ENCODE measurements at regions not wholly inside any gene's neighbourhood (a gene's known extent, or its start where the extent isn't known, plus 50 kb on each side); places are given as distances from the start of the nearest gene placed in this dataset.

DNA sequence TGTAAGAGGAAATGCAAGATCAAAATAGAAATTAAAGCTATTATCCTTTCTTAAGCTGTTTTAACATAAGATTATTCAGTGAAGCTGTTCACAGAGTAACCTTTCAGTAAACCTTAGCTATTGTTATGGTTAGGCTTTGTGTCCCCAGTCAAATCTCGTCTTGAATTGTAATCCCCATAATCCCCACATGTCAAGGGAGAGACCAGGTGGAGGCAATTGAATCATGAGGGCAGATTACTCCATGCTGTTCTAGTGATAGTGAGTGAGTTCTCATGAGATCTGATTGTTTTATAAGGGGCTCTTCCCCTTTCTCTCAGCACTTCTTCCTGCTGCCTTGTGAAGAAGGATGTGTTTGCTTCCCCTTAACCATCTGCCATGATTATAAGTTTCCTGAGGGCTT, 424.4 kb downstream of the DSEL start:
- H3K4me2 ChIP-seq (ENCODE audit: insufficient read depth in 1 of 2, low read depth in 2 of 2, low read length in 2 of 2), result no peak overlapping the region
- WGBS, 2 experiments (ENCODE audit: extremely low coverage in 1 of 2, insufficient coverage in 1 of 2, insufficient read length in 1 of 2, insufficient replicate concordance in 2 of 2, low coverage in 1 of 2, low lambda C conversion rate in 2 of 2, missing lambda C conversion rate in 1 of 2), result 70% methylated on average over 1 of the region's 1 CpG; no CpG with 5 or more reads in 1 of the 2 experiments
- no peak overlapping the region for H3K56ac ChIP-seq (replicated peaks; ENCODE audit: insufficient read length, low read depth, low read length)
- no peak overlapping the region for H3K4ac ChIP-seq (replicated peaks; ENCODE audit: insufficient read length, low read depth, low read length)
- H4K5ac ChIP-seq (ENCODE audit: insufficient read length, low read depth, low read length), result no peak overlapping the region
- H2BK12ac ChIP-seq (ENCODE audit: low read depth, low read length), result no peak overlapping the region
- no peaks in the 10 kb centered on the region for H3K79me2 ChIP-seq (ENCODE audit: control insufficient read depth in 1 of 2, insufficient read depth in 2 of 2, low read length in 2 of 2)
- H2BK120ac ChIP-seq (replicated peaks; ENCODE audit: low read depth, low read length), result no peak overlapping the region
- H3K27ac ChIP-seq (ENCODE audit: low read depth, low read length), result no peak overlapping the region
- H4K8ac ChIP-seq (ENCODE audit: extremely low read depth, insufficient read depth, low read length), result no peak overlapping the region
- no peak overlapping the region for H3K14ac ChIP-seq (ENCODE audit: insufficient read length)
- no peak overlapping the region for H3K9ac ChIP-seq (replicated peaks in 1 of 4; ENCODE audit: extremely low read depth in 1 of 4, low read depth in 3 of 4, low read length in 3 of 4)
- H3K9me3 ChIP-seq (ENCODE audit: insufficient read depth in 2 of 2, low read depth in 1 of 2, low read length in 1 of 2), result no peaks in the 10 kb centered on the region
- H3K27me3 ChIP-seq (replicated peaks in 1 of 4; ENCODE audit: control insufficient read depth in 3 of 4, extremely low read depth in 1 of 4, insufficient read depth in 3 of 4, low read length in 3 of 4), result no peaks in the 10 kb centered on the region
- H3K23me2 ChIP-seq (ENCODE audit: low read depth, low read length), result no peaks in the 10 kb centered on the region
- no peak for FAIRE-seq
- no peak overlapping the region for H2AK5ac ChIP-seq (ENCODE audit: low read depth, low read length)
- CTCF ChIA-PET (ENCODE audit: partially characterized antibody), result interaction anchor here (2.0 kb wide), 1 partner anchor 12 kb away, joined by 5 read pairs; no protein-coding TSS in a partner anchor
- no peak overlapping the region for H4K91ac ChIP-seq (replicated peaks; ENCODE audit: insufficient read length, low read length)
- H3K36me3 ChIP-seq (ENCODE audit: control insufficient read depth in 2 of 4, insufficient read depth in 4 of 4, low read length in 3 of 4), result no peaks in the 10 kb centered on the region
- H4K20me1 ChIP-seq (replicated peaks in 1 of 2; ENCODE audit: control insufficient read depth in 1 of 2, insufficient read depth in 2 of 2, low read length in 2 of 2), result no peaks in the 10 kb centered on the region
- no peak for DNase-seq (ENCODE audit: low read depth in 1 of 2, low spot score in 2 of 2)
- H3K18ac ChIP-seq (ENCODE audit: extremely low read depth, low read length), result no peak overlapping the region
- H3K79me1 ChIP-seq (ENCODE audit: low read depth, low read length), result no peaks in the 10 kb centered on the region
- H2BK20ac ChIP-seq (ENCODE audit: low read length), result no peak overlapping the region
- no peak overlapping the region for H3K4me3 ChIP-seq (ENCODE audit: extremely low read depth in 1 of 4, insufficient read depth in 2 of 4, low read depth in 3 of 4, low read length in 4 of 4)
- no peaks in the 10 kb centered on the region for H3K4me1 ChIP-seq (replicated peaks in 1 of 4; ENCODE audit: control insufficient read depth in 3 of 4, insufficient read depth in 4 of 4, low read length in 3 of 4)
- no peak overlapping the region for H2AFZ ChIP-seq (ENCODE audit: low read length)
- H2BK5ac ChIP-seq (ENCODE audit: low read depth, low read length), result no peak overlapping the region
- no peak overlapping the region for H2BK15ac ChIP-seq (ENCODE audit: low read length)
- POLR2A ChIA-PET (ENCODE audit: partially characterized antibody), result no interaction called here
- H3K23ac ChIP-seq (ENCODE audit: insufficient read length), result no peak overlapping the region
- TF ChIP-seq SP4 (IDR thresholded peaks at IDR 0.05; ENCODE audit: low read length) (no peak), CTBP2 (IDR thresholded peaks at IDR 0.05; ENCODE audit: borderline replicate concordance, insufficient read depth, insufficient read length, low read length) (no peak), EGR1 (IDR thresholded peaks at IDR 0.05; ENCODE audit: borderline replicate concordance, low read depth, low read length) (no peak), ASH2L (IDR thresholded peaks at IDR 0.05; ENCODE audit: low read length) (no peak), RBBP5 (IDR thresholded peaks at IDR 0.05; ENCODE audit: borderline replicate concordance, low read depth, low read length) (no peak), SUZ12 (IDR thresholded peaks at IDR 0.05; ENCODE audit: low read length) (no peak), TBP (IDR thresholded peaks at IDR 0.05; ENCODE audit: low read depth, low read length) (no peak), RFX5 (IDR thresholded peaks at IDR 0.05; ENCODE audit: borderline replicate concordance, low read depth, low read length) (no peak), TAF1 (IDR thresholded peaks at IDR 0.05; ENCODE audit: low read depth, low read length) (no peak)
- TF ChIP-seq, protein P1, sequence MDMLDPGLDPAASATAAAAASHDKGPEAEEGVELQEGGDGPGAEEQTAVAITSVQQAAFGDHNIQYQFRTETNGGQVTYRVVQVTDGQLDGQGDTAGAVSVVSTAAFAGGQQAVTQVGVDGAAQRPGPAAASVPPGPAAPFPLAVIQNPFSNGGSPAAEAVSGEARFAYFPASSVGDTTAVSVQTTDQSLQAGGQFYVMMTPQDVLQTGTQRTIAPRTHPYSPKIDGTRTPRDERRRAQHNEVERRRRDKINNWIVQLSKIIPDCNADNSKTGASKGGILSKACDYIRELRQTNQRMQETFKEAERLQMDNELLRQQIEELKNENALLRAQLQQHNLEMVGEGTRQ (IDR thresholded peaks at IDR 0.05; ENCODE audit: low read length), result no peak
- TF ChIP-seq, protein P2, sequence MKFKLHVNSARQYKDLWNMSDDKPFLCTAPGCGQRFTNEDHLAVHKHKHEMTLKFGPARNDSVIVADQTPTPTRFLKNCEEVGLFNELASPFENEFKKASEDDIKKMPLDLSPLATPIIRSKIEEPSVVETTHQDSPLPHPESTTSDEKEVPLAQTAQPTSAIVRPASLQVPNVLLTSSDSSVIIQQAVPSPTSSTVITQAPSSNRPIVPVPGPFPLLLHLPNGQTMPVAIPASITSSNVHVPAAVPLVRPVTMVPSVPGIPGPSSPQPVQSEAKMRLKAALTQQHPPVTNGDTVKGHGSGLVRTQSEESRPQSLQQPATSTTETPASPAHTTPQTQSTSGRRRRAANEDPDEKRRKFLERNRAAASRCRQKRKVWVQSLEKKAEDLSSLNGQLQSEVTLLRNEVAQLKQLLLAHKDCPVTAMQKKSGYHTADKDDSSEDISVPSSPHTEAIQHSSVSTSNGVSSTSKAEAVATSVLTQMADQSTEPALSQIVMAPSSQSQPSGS (IDR thresholded peaks at IDR 0.05; ENCODE audit: low read length), result no peak
- TF ChIP-seq, protein P3, sequence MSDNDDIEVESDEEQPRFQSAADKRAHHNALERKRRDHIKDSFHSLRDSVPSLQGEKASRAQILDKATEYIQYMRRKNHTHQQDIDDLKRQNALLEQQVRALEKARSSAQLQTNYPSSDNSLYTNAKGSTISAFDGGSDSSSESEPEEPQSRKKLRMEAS (IDR thresholded peaks at IDR 0.05), result no peak

All from H1 (cell line).